ENCODE measurements at regions not wholly inside any gene's neighbourhood (a gene's known extent, or its start where the extent isn't known, plus 50 kb on each side); places are given as distances from the start of the nearest gene placed in this dataset.
"Not testable (repeated sequence)": the region's sequence is repeated elsewhere in the genome, so short reads cannot be mapped to it uniquely, and the experiment has no call there.

- no peak for ATAC-seq
Measured at GRCh38 chr20:48486065-48486464, 341.7 kb downstream of the PREX1 start.

GRCh38 chr20:48485153-48485552, 342.6 kb downstream of the PREX1 start:
- ATAC-seq = not testable (repeated sequence)

More at GRCh38 chr20:48486065-48486464, 341.7 kb downstream of the PREX1 start:
- TF ChIP-seq CREB5 (CRISPR knock-in tag; IDR thresholded peaks at IDR 0.05; ENCODE audit: low read depth) = no peak
- no peak for TF ChIP-seq ZFP3 (CRISPR knock-in tag; IDR thresholded peaks at IDR 0.05)
- no peak for TF ChIP-seq CSDC2 (CRISPR knock-in tag; IDR thresholded peaks at IDR 0.05)
- TF ChIP-seq CSRNP3 (CRISPR knock-in tag; IDR thresholded peaks at IDR 0.05) = no peak
- no peak for TF ChIP-seq OSR1 (CRISPR knock-in tag; IDR thresholded peaks at IDR 0.05)
- no peak for TF ChIP-seq PPARA (CRISPR knock-in tag; IDR thresholded peaks at IDR 0.05; ENCODE audit: borderline replicate concordance)

- TF ChIP-seq ZNF70 (CRISPR knock-in tag; IDR thresholded peaks at IDR 0.05) (no peak), TCF4 (CRISPR knock-in tag; IDR thresholded peaks at IDR 0.05; ENCODE audit: borderline replicate concordance) (no peak), POU6F1 (CRISPR knock-in tag; IDR thresholded peaks at IDR 0.05; ENCODE audit: borderline replicate concordance, low read depth) (no peak), ZFP3 (CRISPR knock-in tag; IDR thresholded peaks at IDR 0.05) (no peak), PPARA (CRISPR knock-in tag; IDR thresholded peaks at IDR 0.05; ENCODE audit: borderline replicate concordance) (no peak), BACH2 (CRISPR knock-in tag; IDR thresholded peaks at IDR 0.05; ENCODE audit: borderline replicate concordance) (no peak), RARB (CRISPR knock-in tag; IDR thresholded peaks at IDR 0.05) (no peak), TOX (CRISPR knock-in tag; IDR thresholded peaks at IDR 0.05; ENCODE audit: borderline replicate concordance) (no peak), ESRRG (CRISPR knock-in tag; IDR thresholded peaks at IDR 0.05) (no peak), GLIS3 (CRISPR knock-in tag; IDR thresholded peaks at IDR 0.05) (no peak), ZNF8 (CRISPR knock-in tag; IDR thresholded peaks at IDR 0.05) (no peak), ZFP30 (CRISPR knock-in tag; IDR thresholded peaks at IDR 0.05) (no peak), PATZ1 (CRISPR knock-in tag; IDR thresholded peaks at IDR 0.05; ENCODE audit: borderline replicate concordance) (no peak), CSDC2 (CRISPR knock-in tag; IDR thresholded peaks at IDR 0.05) (no peak), ARNTL (CRISPR knock-in tag; IDR thresholded peaks at IDR 0.05; ENCODE audit: borderline replicate concordance, low read depth) (no peak), ZNF565 (CRISPR knock-in tag; conservative IDR thresholded peaks at IDR 0.05; ENCODE audit: low read depth) (no peak)
- ATAC-seq = no peak
Measured at GRCh38 chr20:48483334-48484066, 344.3 kb downstream of the PREX1 start.

GRCh38 chr20:48482790-48483189, 345.0 kb downstream of the PREX1 start:
- no peak for TF ChIP-seq ZNF8 (CRISPR knock-in tag; IDR thresholded peaks at IDR 0.05)
- TF ChIP-seq ESRRG (CRISPR knock-in tag; IDR thresholded peaks at IDR 0.05) = no peak
- no peak for TF ChIP-seq TSHZ2 (CRISPR knock-in tag; IDR thresholded peaks at IDR 0.05)
- no peak for ATAC-seq

Data from SK-N-SH treated with all-trans-retinoic acid at 6 μM for 48 hours (cell line).